HG02870 (cell line): ENCODE measurements at regions not wholly inside any gene's neighbourhood (a gene's known extent, or its start where the extent isn't known, plus 50 kb on each side); places are given as distances from the start of the nearest gene placed in this dataset.
"Not testable (repeated sequence)": the region's sequence is repeated elsewhere in the genome, so short reads cannot be mapped to it uniquely, and the experiment has no call there.

Source experiments
- ATAC-seq: cut with Tn5 transposase; IDR thresholded peaks from one replicate; pipeline ENCODE4 v1.9.1; 2021; ENCODE audit warnings: mild to moderate bottlenecking, moderate library complexity; ENCODE audit not compliant: unreplicated experiment

GRCh38 chr5:173667702-173668101 is 51.3 kb upstream of the BOD1 start:
- ATAC-seq: no peak

GRCh38 chr5:173668245-173668800 is 51.9 kb upstream of the BOD1 start:
- ATAC-seq: no peak

- ATAC-seq: no peak
Measured at GRCh38 chr5:173668910-173669309, 52.5 kb upstream of the BOD1 start.

- ATAC-seq: no peak
Measured at GRCh38 chr5:173669483-173669882, 53.0 kb upstream of the BOD1 start.

- no peak for ATAC-seq
Measured at GRCh38 chr5:173670130-173670651, 53.7 kb upstream of the BOD1 start.

GRCh38 chr5:173670791-173671120 is 54.3 kb upstream of the BOD1 start:
- no peak for ATAC-seq

- no peak for ATAC-seq
Measured at GRCh38 chr5:173671121-173671949, 54.9 kb upstream of the BOD1 start.

GRCh38 chr5:173672166-173672565 is 55.7 kb upstream of the BOD1 start:
- no peak for ATAC-seq

- ATAC-seq: no peak
Measured at GRCh38 chr5:173672891-173673290, 56.4 kb upstream of the BOD1 start.

GRCh38 chr5:173673295-173674101 is 57.0 kb upstream of the BOD1 start:
- no peak for ATAC-seq

- ATAC-seq: no peak
Measured at GRCh38 chr5:173675287-173675996, 59.0 kb upstream of the BOD1 start.

GRCh38 chr5:173676375-173676774 is 59.9 kb upstream of the BOD1 start:
- no peak for ATAC-seq

GRCh38 chr5:173677125-173677672 is 60.7 kb upstream of the BOD1 start:
- no peak for ATAC-seq

GRCh38 chr5:173679909-173680630 is 63.6 kb upstream of the BOD1 start:
- ATAC-seq: peak; percentile 61

GRCh38 chr5:173680660-173681242 is 64.3 kb upstream of the BOD1 start:
- ATAC-seq: peak; percentile 78

- no peak for ATAC-seq
Measured at GRCh38 chr5:173682313-173682712, 65.9 kb upstream of the BOD1 start.

GRCh38 chr5:173684535-173684934 is 68.1 kb upstream of the BOD1 start:
- not testable (repeated sequence) for ATAC-seq

- no peak for ATAC-seq
Measured at GRCh38 chr5:173686950-173687349, 70.5 kb upstream of the BOD1 start.

GRCh38 chr5:173688703-173689102 is 72.3 kb upstream of the BOD1 start:
- no peak for ATAC-seq
